ENCODE measurements at regions not wholly inside any gene's neighbourhood (a gene's known extent, or its start where the extent isn't known, plus 50 kb on each side); places are given as distances from the start of the nearest gene placed in this dataset.

DNA sequence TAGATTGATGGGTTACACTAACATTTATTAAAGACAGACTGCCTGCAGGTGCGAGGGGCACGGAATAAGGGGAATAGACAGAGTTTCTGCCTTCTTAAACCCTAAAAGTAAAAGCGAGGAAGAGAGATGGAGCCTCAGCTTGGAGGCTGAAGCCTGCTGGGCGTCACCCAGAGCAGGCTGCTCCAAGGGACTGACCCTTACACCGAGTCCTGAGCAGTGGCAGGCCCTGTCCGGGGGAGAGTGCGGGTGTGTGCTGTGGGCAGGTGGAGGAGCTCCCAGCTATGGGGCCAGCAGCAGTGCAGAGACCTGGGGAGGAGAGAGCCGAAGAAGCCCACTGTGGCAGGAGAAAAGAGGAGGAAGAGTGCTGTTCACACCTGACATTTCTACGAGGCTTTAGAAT is 86.4 kb downstream of the SOX1 start:
- TF ChIP-seq, protein P1, sequence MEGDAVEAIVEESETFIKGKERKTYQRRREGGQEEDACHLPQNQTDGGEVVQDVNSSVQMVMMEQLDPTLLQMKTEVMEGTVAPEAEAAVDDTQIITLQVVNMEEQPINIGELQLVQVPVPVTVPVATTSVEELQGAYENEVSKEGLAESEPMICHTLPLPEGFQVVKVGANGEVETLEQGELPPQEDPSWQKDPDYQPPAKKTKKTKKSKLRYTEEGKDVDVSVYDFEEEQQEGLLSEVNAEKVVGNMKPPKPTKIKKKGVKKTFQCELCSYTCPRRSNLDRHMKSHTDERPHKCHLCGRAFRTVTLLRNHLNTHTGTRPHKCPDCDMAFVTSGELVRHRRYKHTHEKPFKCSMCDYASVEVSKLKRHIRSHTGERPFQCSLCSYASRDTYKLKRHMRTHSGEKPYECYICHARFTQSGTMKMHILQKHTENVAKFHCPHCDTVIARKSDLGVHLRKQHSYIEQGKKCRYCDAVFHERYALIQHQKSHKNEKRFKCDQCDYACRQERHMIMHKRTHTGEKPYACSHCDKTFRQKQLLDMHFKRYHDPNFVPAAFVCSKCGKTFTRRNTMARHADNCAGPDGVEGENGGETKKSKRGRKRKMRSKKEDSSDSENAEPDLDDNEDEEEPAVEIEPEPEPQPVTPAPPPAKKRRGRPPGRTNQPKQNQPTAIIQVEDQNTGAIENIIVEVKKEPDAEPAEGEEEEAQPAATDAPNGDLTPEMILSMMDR (IDR thresholded peaks at IDR 0.05) = no peak
- TF ChIP-seq POLR2A (IDR thresholded peaks at IDR 0.05) = no peak

All from thyroid gland (tissue), 4 donors.